IMR-90 (cell line): ENCODE measurements at regions not wholly inside any gene's neighbourhood (a gene's known extent, or its start where the extent isn't known, plus 50 kb on each side); places are given as distances from the start of the nearest gene placed in this dataset.

Experiments used
- ATAC-seq: fragments of 200-7000 bp; cut with Tn5 transposase; 2 replicates; pipeline ENCODE4 v1.9.1; 2020; ENCODE audit warnings: low read depth, mild to moderate bottlenecking, moderate library complexity
- BruUV-seq: library from RNA; stranded (reverse); fragments of 400-500 nt; replicated peaks from 2 replicates; lab custom pipeline; 2021; lab: Mats Ljungman, UMichigan
- CTCF ChIA-PET: fragments of 300-600 bp; formaldehyde crosslinking; extraction: SDS; loops from one replicate; lab custom pipeline; 2021; ENCODE audit warnings: antibody characterized with exemption; lab: Yijun Ruan, JAX
- POLR2A ChIA-PET: fragments of 300-600 bp; sonication (Branson Sonifier 250); formaldehyde crosslinking; loops from one replicate; lab custom pipeline; 2022; ENCODE audit warnings: antibody characterized with exemption; ENCODE audit not compliant: unreplicated experiment; lab: Charles Lee
- DNase-seq: peaks from one replicate; pipeline ENCODE4 v3.0.0; 2013
- H2AFZ ChIP-seq: replicated peaks from 2 replicates; pipeline ENCODE3; 2013; ENCODE audit warnings: low read length, mild to moderate bottlenecking; ENCODE audit not compliant: poor library complexity
- H2AK5ac ChIP-seq: 2 replicates; pipeline ENCODE4 v1.6.1; 2013; ENCODE audit warnings: low read depth, low read length, inconsistent platforms
- H2AK9ac ChIP-seq: replicated peaks from 2 replicates; pipeline ENCODE3; 2013; ENCODE audit warnings: mild to moderate bottlenecking, low read depth, low read length, moderate library complexity; ENCODE audit not compliant: poor library complexity
- H2BK120ac ChIP-seq: 2 replicates; pipeline ENCODE4 v1.6.1; 2013; ENCODE audit warnings: low read depth, low read length, inconsistent platforms
- H2BK15ac ChIP-seq: 3 replicates; pipeline ENCODE4 v1.6.1; 2013; ENCODE audit warnings: low read depth, low read length, inconsistent platforms
- H2BK20ac ChIP-seq: 2 replicates; pipeline ENCODE4 v1.6.1; 2013; ENCODE audit warnings: low read depth, mild to moderate bottlenecking, inconsistent platforms, low read length, moderate library complexity
- H2BK5ac ChIP-seq: 2 replicates; pipeline ENCODE4 v1.6.1; 2013; ENCODE audit warnings: mild to moderate bottlenecking, low read depth, low read length, inconsistent platforms; ENCODE audit not compliant: poor library complexity, severe bottlenecking
- H3K14ac ChIP-seq: replicated peaks from 2 replicates; pipeline ENCODE4 v1.6.1; 2013; ENCODE audit warnings: low read depth, low read length, inconsistent platforms
- H3K18ac ChIP-seq: 2 replicates; pipeline ENCODE4 v1.6.1; 2013; ENCODE audit warnings: low read depth, low read length, control low read depth
- H3K23ac ChIP-seq: 2 replicates; pipeline ENCODE4 v1.6.1; 2013; ENCODE audit warnings: low read depth, low read length, inconsistent platforms
- H3K27ac ChIP-seq: 2 replicates; pipeline ENCODE4 v1.5.1; 2013; ENCODE audit warnings: mild to moderate bottlenecking, control low read depth, low read length; ENCODE audit not compliant: insufficient read depth
- H3K27me3 ChIP-seq: 2 replicates; pipeline ENCODE4 v1.6.1; 2013; ENCODE audit warnings: low read length; ENCODE audit not compliant: control insufficient read depth, insufficient read depth
- H3K36me3 ChIP-seq: 2 replicates; pipeline ENCODE4 v1.6.1; 2013; ENCODE audit warnings: low read length, mixed read lengths; ENCODE audit not compliant: control insufficient read depth, insufficient read depth
- H3K4ac ChIP-seq: 2 replicates; pipeline ENCODE4 v1.6.1; 2013; ENCODE audit warnings: low read depth, low read length, inconsistent platforms
- H3K4me1 ChIP-seq: 2 replicates; pipeline ENCODE4 v1.6.1; 2013; ENCODE audit warnings: low read length, mixed read lengths; ENCODE audit not compliant: control insufficient read depth, insufficient read depth
- H3K4me2 ChIP-seq: 2 replicates; pipeline ENCODE4 v1.6.1; 2013; ENCODE audit warnings: low read depth, mild to moderate bottlenecking, control low read depth, low read length, moderate library complexity
- H3K4me3 ChIP-seq: 2 replicates; pipeline ENCODE4 v1.5.1; 2013; ENCODE audit warnings: low read depth, mild to moderate bottlenecking, control low read depth, low read length, moderate library complexity; ENCODE audit not compliant: insufficient read depth
- H3K56ac ChIP-seq: 2 replicates; pipeline ENCODE4 v1.6.1; 2013; ENCODE audit warnings: low read length, inconsistent platforms; ENCODE audit not compliant: insufficient read depth; ENCODE audit errors: extremely low read depth
- H3K79me1 ChIP-seq, 2 experiments: 2 replicates each; pipeline ENCODE4 v1.6.1; 2013; ENCODE audit warnings: low read length in 2 of 2, inconsistent platforms in 1 of 2, low read depth in 1 of 2
- H3K9ac ChIP-seq: 2 replicates; pipeline ENCODE4 v1.6.1; 2013; ENCODE audit warnings: low read depth, low read length, control low read depth
- H3K9me1 ChIP-seq: 2 replicates; pipeline ENCODE4 v1.6.1; 2013; ENCODE audit warnings: low read length, inconsistent platforms; ENCODE audit not compliant: insufficient read depth
- H3K9me3 ChIP-seq: 2 replicates; pipeline ENCODE4 v1.6.1; 2013; ENCODE audit warnings: low read length; ENCODE audit not compliant: control insufficient read depth, insufficient read depth
- H4K20me1 ChIP-seq: 2 replicates; pipeline ENCODE4 v1.6.1; 2013; ENCODE audit warnings: low read length, inconsistent platforms; ENCODE audit not compliant: insufficient read depth
- H4K5ac ChIP-seq: 2 replicates; pipeline ENCODE4 v1.6.1; 2013; ENCODE audit warnings: mild to moderate bottlenecking, low read depth, low read length, control low read depth
- H4K8ac ChIP-seq, 2 experiments: 2 replicates each; pipeline ENCODE4 v1.6.1; 2013; ENCODE audit warnings: low read depth in 2 of 2, low read length in 2 of 2, control low read depth in 1 of 2, inconsistent platforms in 1 of 2
- H4K91ac ChIP-seq: 2 replicates; pipeline ENCODE4 v1.6.1; 2013; ENCODE audit warnings: low read depth, low read length, inconsistent platforms; ENCODE audit not compliant: insufficient read depth
- BHLHE40 ChIP-seq: fragments of 150-350 bp; IDR thresholded peaks from 2 replicates; pipeline ENCODE4 v1.6.1; 2016; ENCODE audit warnings: mild to moderate bottlenecking, low read depth, low read length
- CEBPB ChIP-seq: IDR thresholded peaks from 2 replicates; pipeline ENCODE4 v1.6.1; 2012; ENCODE audit warnings: low read depth, low read length, improper control_type of control experiment
- MAZ ChIP-seq: IDR thresholded peaks from 2 replicates; pipeline ENCODE4 v1.6.1; 2012; ENCODE audit warnings: low read depth, mild to moderate bottlenecking, low read length, improper control_type of control experiment, moderate library complexity, borderline replicate concordance
- WGBS, 2 experiments: methylation state at CpG; one replicate each; pipeline versions ENCODE4 v1.1.5 to v1.1.7; 2013; ENCODE audit warnings: missing lambda C conversion rate in 2 of 2; ENCODE audit not compliant: insufficient read length in 1 of 2; ENCODE audit errors: extremely low coverage in 2 of 2; 5-methylcytosine and 5-hydroxymethylcytosine counted together
- dilution Hi-C: fragments of 300-500 bp; cut with HindIII; formaldehyde crosslinking; loops from one replicate; pipeline ENCODE4 v1.14.3; 2018; ENCODE audit warnings: low sequenced_read_pairs; ENCODE audit not compliant: unreplicated experiment
- in situ Hi-C: fragments of 300-500 bp; cut with MboI; formaldehyde crosslinking; loops from 3 replicates; pipeline ENCODE4 v1.14.3; 2019; ENCODE audit warnings: low sequenced_read_pairs, inconsistent platforms, mixed read lengths
- intact Hi-C: fragments of 100-400 bp; cut with micrococcal nuclease; formaldehyde crosslinking; loops from 2 replicates; pipeline ENCODE4 v1.10.0; 2022

GRCh38 chr15:38781196-38781595, 216.6 kb upstream of the RASGRP1 start:
- POLR2A ChIA-PET, result no interaction called here
- no peak overlapping the region for H2BK20ac ChIP-seq
- H2AK9ac ChIP-seq, result no peak overlapping the region
- H3K56ac ChIP-seq, result no peak overlapping the region
- in situ Hi-C loops, result no loop called here
- H3K9me3 ChIP-seq, result no peaks in the 10 kb centered on the region
- no peak overlapping the region for H4K5ac ChIP-seq
- intact Hi-C loops, result no loop called here
- H3K36me3 ChIP-seq, result no peaks in the 10 kb centered on the region
- H3K9me1 ChIP-seq, result no peaks in the 10 kb centered on the region
- no peaks in the 10 kb centered on the region for H4K20me1 ChIP-seq
- no peak overlapping the region for H3K27ac ChIP-seq
- no CpG with 5 or more reads among the region's 2 CpGs for WGBS, 2 experiments
- no peak overlapping the region for H2BK5ac ChIP-seq
- H2BK15ac ChIP-seq, result no peak overlapping the region
- no peak overlapping the region for H3K18ac ChIP-seq
- no peaks in the 10 kb centered on the region for H3K79me1 ChIP-seq
- no peak overlapping the region for H3K4ac ChIP-seq
- CTCF ChIA-PET, result no interaction called here
- no peak overlapping the region for H3K4me2 ChIP-seq
- no peak overlapping the region for H3K9ac ChIP-seq
- no peak for ATAC-seq
- dilution Hi-C loops, result no loop called here
- no peak for TF ChIP-seq BHLHE40
- TF ChIP-seq CEBPB, result peak; percentile 81
- TF ChIP-seq MAZ, result no peak
- H3K23ac ChIP-seq, result no peak overlapping the region
- no peak for DNase-seq
- H2AFZ ChIP-seq, result no peak overlapping the region
- no TSS peak for BruUV-seq
- H4K91ac ChIP-seq, result no peak overlapping the region
- no peak overlapping the region for H3K14ac ChIP-seq
- no peaks in the 10 kb centered on the region; the same call in 1 of the 2 replicates for H3K27me3 ChIP-seq
- no peak overlapping the region for H2AK5ac ChIP-seq
- no peak overlapping the region for H3K4me3 ChIP-seq
- no peak overlapping the region for H4K8ac ChIP-seq
- no peak overlapping the region for H2BK120ac ChIP-seq
- H3K4me1 ChIP-seq, result no peaks in the 10 kb centered on the region; the same call in 1 of the 2 replicates
